ENCODE measurements at regions not wholly inside any gene's neighbourhood (a gene's known extent, or its start where the extent isn't known, plus 50 kb on each side); places are given as distances from the start of the nearest gene placed in this dataset.

GRCh38 chr3:147797095-147797494 lies 387.9 kb downstream of the ZIC1 start:
- no peak for TF ChIP-seq CTCF (IDR thresholded peaks at IDR 0.05)
- no peak for TF ChIP-seq POLR2A (IDR thresholded peaks at IDR 0.05)
